ENCODE measurements at regions not wholly inside any gene's neighbourhood (a gene's known extent, or its start where the extent isn't known, plus 50 kb on each side); places are given as distances from the start of the nearest gene placed in this dataset.
"Not testable (repeated sequence)": the region's sequence is repeated elsewhere in the genome, so short reads cannot be mapped to it uniquely, and the experiment has no call there.

DNA sequence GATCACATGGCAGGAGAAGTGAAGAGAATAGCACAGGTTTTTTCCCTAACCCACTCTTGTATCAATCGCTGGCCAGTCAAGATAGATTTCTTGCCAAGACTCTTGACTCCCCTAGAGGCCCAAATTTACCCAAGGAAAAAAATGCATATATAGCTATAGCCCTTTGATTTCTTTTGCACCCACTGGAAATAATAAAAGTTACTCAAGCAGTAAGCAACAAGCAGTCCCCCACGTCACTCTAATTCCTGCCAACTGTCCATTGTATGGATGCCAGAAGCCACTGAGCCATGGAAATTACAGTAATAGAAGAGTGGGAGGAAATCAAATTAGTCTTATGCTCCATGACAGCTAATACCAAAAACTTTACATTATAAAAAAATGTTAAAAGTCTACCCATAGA is 125.3 kb upstream of the SLC39A10 start:
- Histone ChIP-seq H3K27me3 (no peaks in the 10 kb centered on the region), H3K9me3 (ENCODE audit: low read depth) (no peaks in the 10 kb centered on the region), H3K27ac (no peak overlapping the region), H3K4me3 (no peak overlapping the region), H3K36me3 (no peaks in the 10 kb centered on the region), H3K4me1 (ENCODE audit: low read depth) (peaks cover 36% of the 10 kb centered on the region)
- peak in 1 of 2 donors; percentile 70 for DNase-seq (ENCODE audit: low read depth in 1 of 2, low spot score in 1 of 2)
- TF ChIP-seq, protein P1, sequence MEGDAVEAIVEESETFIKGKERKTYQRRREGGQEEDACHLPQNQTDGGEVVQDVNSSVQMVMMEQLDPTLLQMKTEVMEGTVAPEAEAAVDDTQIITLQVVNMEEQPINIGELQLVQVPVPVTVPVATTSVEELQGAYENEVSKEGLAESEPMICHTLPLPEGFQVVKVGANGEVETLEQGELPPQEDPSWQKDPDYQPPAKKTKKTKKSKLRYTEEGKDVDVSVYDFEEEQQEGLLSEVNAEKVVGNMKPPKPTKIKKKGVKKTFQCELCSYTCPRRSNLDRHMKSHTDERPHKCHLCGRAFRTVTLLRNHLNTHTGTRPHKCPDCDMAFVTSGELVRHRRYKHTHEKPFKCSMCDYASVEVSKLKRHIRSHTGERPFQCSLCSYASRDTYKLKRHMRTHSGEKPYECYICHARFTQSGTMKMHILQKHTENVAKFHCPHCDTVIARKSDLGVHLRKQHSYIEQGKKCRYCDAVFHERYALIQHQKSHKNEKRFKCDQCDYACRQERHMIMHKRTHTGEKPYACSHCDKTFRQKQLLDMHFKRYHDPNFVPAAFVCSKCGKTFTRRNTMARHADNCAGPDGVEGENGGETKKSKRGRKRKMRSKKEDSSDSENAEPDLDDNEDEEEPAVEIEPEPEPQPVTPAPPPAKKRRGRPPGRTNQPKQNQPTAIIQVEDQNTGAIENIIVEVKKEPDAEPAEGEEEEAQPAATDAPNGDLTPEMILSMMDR (IDR thresholded peaks at IDR 0.05; ENCODE audit: low read depth, low read length), result no peak

DNA sequence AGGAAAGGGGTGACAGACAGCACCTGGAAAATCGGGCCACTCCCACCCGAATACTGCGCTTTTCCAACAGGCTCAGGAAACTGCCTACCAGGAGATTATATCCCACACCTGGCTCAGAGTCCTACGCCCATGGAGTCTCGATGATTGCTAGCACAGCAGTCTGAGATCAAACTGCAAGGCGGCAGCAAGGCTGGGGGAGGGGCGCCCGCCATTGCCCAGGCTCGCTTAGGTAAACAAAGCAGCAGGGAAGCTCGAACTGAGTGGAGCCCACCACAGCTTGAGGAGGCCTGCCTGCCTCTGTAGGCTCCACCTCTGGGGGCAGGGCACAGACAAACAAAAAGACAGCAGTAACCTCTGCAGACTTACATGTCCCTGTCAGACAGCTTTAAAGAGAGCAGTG is 133.8 kb upstream of the SLC39A10 start:
- not testable (repeated sequence) for H3K27ac ChIP-seq; H3K9me3 ChIP-seq (ENCODE audit: low read depth); H3K36me3 ChIP-seq; H3K27me3 ChIP-seq; DNase-seq (ENCODE audit: low read depth in 1 of 2, low spot score in 1 of 2); H3K4me3 ChIP-seq
- peaks cover 18% of the 10 kb centered on the region for H3K4me1 ChIP-seq (ENCODE audit: low read depth)

DNA sequence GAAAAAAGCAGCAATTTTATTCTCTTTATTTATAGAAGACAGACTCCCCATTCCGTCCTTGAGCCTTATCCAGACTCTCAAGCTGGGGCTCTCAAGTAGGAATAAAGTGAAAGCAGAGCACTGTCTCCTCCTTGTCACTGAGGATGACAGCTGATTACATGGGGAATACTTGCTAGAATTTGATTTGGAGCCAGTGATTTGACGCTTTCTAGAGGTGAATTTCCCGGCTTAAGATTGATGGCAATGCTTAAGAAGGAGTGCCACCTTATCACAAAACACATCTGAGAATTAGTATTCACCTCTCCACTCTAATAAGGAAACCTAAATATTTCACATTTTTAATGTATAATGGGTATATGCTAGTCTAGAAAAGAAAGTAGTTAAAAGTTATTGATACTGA is 135.4 kb upstream of the SLC39A10 start:
- no peak for DNase-seq (ENCODE audit: low read depth in 1 of 2, low spot score in 1 of 2)
- H3K9me3 ChIP-seq (ENCODE audit: low read depth), result no peaks in the 10 kb centered on the region
- H3K27me3 ChIP-seq, result no peaks in the 10 kb centered on the region
- no peak overlapping the region for H3K4me3 ChIP-seq
- TF ChIP-seq, protein P1 (IDR thresholded peaks at IDR 0.05; ENCODE audit: low read depth, low read length), result no peak
- no peaks in the 10 kb centered on the region for H3K36me3 ChIP-seq
- H3K27ac ChIP-seq, result peak overlapping the region; percentile 31
- H3K4me1 ChIP-seq (ENCODE audit: low read depth), result peaks cover 18% of the 10 kb centered on the region

DNA sequence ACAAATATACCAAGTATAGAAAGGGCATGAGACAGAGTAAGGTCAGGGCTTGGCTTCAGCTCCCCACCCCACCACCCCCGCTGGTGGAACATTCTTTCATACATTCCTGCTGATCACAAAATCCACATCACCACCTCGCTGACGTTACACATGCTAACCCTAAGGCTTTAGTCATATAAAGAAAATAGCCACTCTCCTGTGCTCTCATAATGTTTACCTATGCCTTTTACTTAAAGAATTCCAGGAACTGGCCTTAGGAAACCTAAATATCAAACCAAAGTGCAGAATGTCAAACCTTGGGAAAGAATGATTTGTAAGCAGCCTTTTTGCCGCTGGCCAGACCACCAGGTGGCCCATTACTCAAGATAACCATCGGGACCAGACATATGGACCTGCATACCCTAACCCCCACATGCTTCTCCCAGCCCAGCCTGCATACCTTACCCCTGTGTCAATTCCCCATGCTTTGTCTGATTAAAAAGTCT is 136.3 kb upstream of the SLC39A10 start:
- H3K27ac ChIP-seq, result peak overlapping the region; percentile 31
- DNase-seq (ENCODE audit: low read depth in 1 of 2, low spot score in 1 of 2), result peak; percentile 30 to 80
- no peak overlapping the region for H3K4me3 ChIP-seq
- TF ChIP-seq, protein P1 (IDR thresholded peaks at IDR 0.05; ENCODE audit: low read depth, low read length), result no peak
- no peaks in the 10 kb centered on the region for H3K36me3 ChIP-seq
- no peaks in the 10 kb centered on the region for H3K27me3 ChIP-seq
- no peaks in the 10 kb centered on the region for H3K9me3 ChIP-seq (ENCODE audit: low read depth)
- H3K4me1 ChIP-seq (ENCODE audit: low read depth), result peaks cover 18% of the 10 kb centered on the region

DNA sequence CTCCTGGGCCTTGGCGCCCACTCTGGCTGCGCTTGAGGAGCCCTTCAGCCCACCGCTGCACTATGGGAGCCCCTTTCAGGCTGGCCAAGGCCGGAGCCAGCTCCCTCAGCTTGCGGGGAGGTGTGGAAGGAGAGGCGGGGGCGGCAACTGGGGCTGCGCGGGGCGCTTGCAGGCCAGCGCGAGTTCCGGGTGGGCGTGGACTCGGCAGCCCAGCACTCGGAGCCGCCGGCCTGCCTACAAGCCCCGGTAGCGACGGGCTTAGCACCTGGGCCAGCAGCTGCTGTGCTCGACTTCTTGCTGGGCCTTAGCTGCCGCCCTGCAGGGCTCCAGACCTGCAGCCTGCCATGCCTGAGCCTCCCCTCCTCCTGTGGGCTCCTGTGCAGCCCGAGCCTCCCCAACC is 141.5 kb upstream of the SLC39A10 start:
- no peak for DNase-seq (ENCODE audit: low read depth in 1 of 2, low spot score in 1 of 2)
- no peaks in the 10 kb centered on the region for H3K36me3 ChIP-seq
- no peaks in the 10 kb centered on the region for H3K27me3 ChIP-seq
- TF ChIP-seq, protein P1 (IDR thresholded peaks at IDR 0.05; ENCODE audit: low read depth, low read length), result no peak
- H3K9me3 ChIP-seq (ENCODE audit: low read depth), result no peaks in the 10 kb centered on the region
- no peak overlapping the region for H3K4me3 ChIP-seq
- H3K4me1 ChIP-seq (ENCODE audit: low read depth), result peaks cover 23% of the 10 kb centered on the region
- no peak overlapping the region for H3K27ac ChIP-seq

DNA sequence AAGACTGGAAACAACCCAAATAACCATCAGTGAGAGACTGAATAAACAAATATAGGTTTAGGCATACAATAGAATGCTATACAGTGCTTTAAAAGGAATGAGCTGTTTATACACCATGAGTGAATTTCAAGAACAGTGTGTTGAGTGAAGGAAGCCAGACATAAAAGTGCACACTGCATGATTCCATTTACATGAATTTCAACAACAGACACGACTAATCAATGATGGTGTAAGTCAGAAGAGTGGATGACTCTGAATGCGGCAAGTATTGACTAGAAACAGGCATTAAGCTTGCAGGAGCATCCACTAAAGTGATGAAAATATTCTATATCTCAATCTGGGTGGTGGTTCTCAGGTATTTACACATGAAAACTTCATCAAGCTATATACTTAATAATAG is 142.7 kb upstream of the SLC39A10 start:
- no peak overlapping the region for H3K4me3 ChIP-seq
- peaks cover 24% of the 10 kb centered on the region for H3K4me1 ChIP-seq (ENCODE audit: low read depth)
- TF ChIP-seq, protein P1 (IDR thresholded peaks at IDR 0.05; ENCODE audit: low read depth, low read length), result no peak
- no peaks in the 10 kb centered on the region for H3K36me3 ChIP-seq
- peak overlapping the region; percentile 95 for H3K27ac ChIP-seq
- DNase-seq (ENCODE audit: low read depth in 1 of 2, low spot score in 1 of 2), result peak in 1 of 2 donors; percentile 72
- H3K9me3 ChIP-seq (ENCODE audit: low read depth), result no peaks in the 10 kb centered on the region
- no peaks in the 10 kb centered on the region for H3K27me3 ChIP-seq
